Upper lobe of left lung (tissue), 6 donors: ENCODE measurements at regions not wholly inside any gene's neighbourhood (a gene's known extent, or its start where the extent isn't known, plus 50 kb on each side); places are given as distances from the start of the nearest gene placed in this dataset.

ENCODE experiments used
- ATAC-seq, 2 donors: fragments of 200-7000 bp; cut with Tn5 transposase; one replicate each; pipeline ENCODE4 v1.9.1; 2022; ENCODE audit warnings: mild to moderate bottlenecking in 2 of 2, moderate library complexity in 2 of 2; ENCODE audit not compliant: low FRiP score in 2 of 2
- DNase-seq, 2 donors: peaks; one replicate each; pipeline ENCODE4 v3.0.0-alpha.2; 2019 to 2020
- H3K27ac ChIP-seq, 4 donors: fragments of 200-600 bp; sonication (generic); one replicate each; pipeline ENCODE4 v1.5.1; 2016 to 2019
- H3K27me3 ChIP-seq, 4 donors: fragments of 200-600 bp; sonication (generic); one replicate each; pipeline ENCODE4 v1.5.1; 2017 to 2019
- H3K36me3 ChIP-seq, 4 donors: fragments of 200-600 bp; sonication (generic); one replicate each; pipeline ENCODE4 v1.5.1; 2016 to 2019
- H3K4me1 ChIP-seq, 4 donors: fragments of 200-600 bp; sonication (generic); one replicate each; pipeline ENCODE4 v1.5.1; 2018 to 2019
- H3K4me3 ChIP-seq, 4 donors: fragments of 200-600 bp; sonication (generic); one replicate each; pipeline ENCODE4 v1.5.1; 2017 to 2019; ENCODE audit warnings: mild to moderate bottlenecking in 2 of 4, moderate library complexity in 1 of 4
- H3K9me3 ChIP-seq, 4 donors: fragments of 200-600 bp; sonication (generic); one replicate each; pipeline ENCODE4 v1.5.1; 2018 to 2019
- CTCF ChIP-seq, 6 experiments: fragments of 450-650 bp in 4 of 6; fragments of 200-600 bp in 2 of 6; sonication (generic) in 2 of 6; IDR thresholded peaks; one replicate each; pipeline ENCODE4 v1.5.1; 2016 to 2019; ENCODE audit warnings: antibody characterized with exemption in 6 of 6
- EP300 ChIP-seq, 4 donors: sonication (generic); formaldehyde crosslinking; IDR thresholded peaks; one replicate each; pipeline ENCODE4 v1.5.1; 2017; ENCODE audit warnings: antibody characterized with exemption in 4 of 4, control low read depth in 2 of 4
- POLR2A ChIP-seq, 4 donors: fragments of 450-650 bp; IDR thresholded peaks; one replicate each; pipeline ENCODE4 v1.5.1; 2016 to 2017; ENCODE audit warnings: antibody characterized with exemption in 4 of 4, mild to moderate bottlenecking in 2 of 4
- POLR2AphosphoS5 ChIP-seq, 2 donors: sonication (generic); formaldehyde crosslinking; IDR thresholded peaks; one replicate each; pipeline ENCODE4 v1.5.1; 2017; ENCODE audit warnings: antibody characterized with exemption in 2 of 2
- WGBS, 2 donors: methylation state at CpG; one replicate each; pipeline ENCODE4 v1.1.5; 2017 to 2018; 5-methylcytosine and 5-hydroxymethylcytosine counted together
- donor health status: DM: no; HTN: no; CAD: no; lungs with moderate emphysema.
- donor health status: DM: no; HTN: yes; CAD: no; lungs with severe emphysema.

- Histone ChIP-seq H3K4me3 (no peak overlapping the region), H3K9me3 (peaks cover 0 to 4% (median 0%) of the 10 kb centered on the region in 4 donors), H3K36me3 (no peaks in the 10 kb centered on the region), H3K27ac (no peak overlapping the region), H3K4me1 (no peaks in the 10 kb centered on the region), H3K27me3 (no peaks in the 10 kb centered on the region)
- no peak for TF ChIP-seq POLR2AphosphoS5 (IDR thresholded peaks at IDR 0.05)
- no peak for TF ChIP-seq EP300 (IDR thresholded peaks at IDR 0.05)
- TF ChIP-seq CTCF (IDR thresholded peaks at IDR 0.05), result no peak
- TF ChIP-seq POLR2A (IDR thresholded peaks at IDR 0.05), result no peak
- DNase-seq (no peak), ATAC-seq (no peak)
- WGBS, 2 donors, result 79 to 85% methylated on average over 3 of the region's 3 CpGs
Observed at GRCh38 chr13:61833228-61833627, 417.6 kb upstream of the PCDH20 start.

- H3K9me3 ChIP-seq, result peaks cover 0 to 4% (median 0%) of the 10 kb centered on the region in 4 donors
- no peak for ATAC-seq
- H3K27me3 ChIP-seq, result no peaks in the 10 kb centered on the region
- no peak for DNase-seq
- H3K4me1 ChIP-seq, result no peaks in the 10 kb centered on the region
- H3K36me3 ChIP-seq, result no peaks in the 10 kb centered on the region
- H3K27ac ChIP-seq, result no peak overlapping the region
- 59 to 67% methylated on average over 2 of the region's 2 CpGs for WGBS, 2 donors
- no peak overlapping the region for H3K4me3 ChIP-seq
- TF ChIP-seq CTCF (IDR thresholded peaks at IDR 0.05), result no peak
- no peak for TF ChIP-seq POLR2AphosphoS5 (IDR thresholded peaks at IDR 0.05)
- TF ChIP-seq EP300 (IDR thresholded peaks at IDR 0.05), result no peak
Observed at GRCh38 chr13:61831026-61831425, 415.4 kb upstream of the PCDH20 start.

- no peak for DNase-seq
- peaks cover 0 to 4% (median 0%) of the 10 kb centered on the region in 4 donors for H3K9me3 ChIP-seq
- no peak for ATAC-seq
- TF ChIP-seq POLR2AphosphoS5 (IDR thresholded peaks at IDR 0.05) (no peak), POLR2A (IDR thresholded peaks at IDR 0.05) (no peak), EP300 (IDR thresholded peaks at IDR 0.05) (no peak), CTCF (IDR thresholded peaks at IDR 0.05) (no peak)
- WGBS, 2 donors, result 61 to 75% methylated on average over 1 of the region's 1 CpG
- H3K4me1 ChIP-seq, result no peaks in the 10 kb centered on the region
- H3K36me3 ChIP-seq, result no peaks in the 10 kb centered on the region
- no peak overlapping the region for H3K4me3 ChIP-seq
- H3K27me3 ChIP-seq, result no peaks in the 10 kb centered on the region
- no peak overlapping the region for H3K27ac ChIP-seq
Observed at GRCh38 chr13:61830475-61830874, 414.8 kb upstream of the PCDH20 start.

GRCh38 chr13:61824168-61824567 lies 408.5 kb upstream of the PCDH20 start:
- H3K27me3 ChIP-seq, result no peaks in the 10 kb centered on the region
- H3K9me3 ChIP-seq, result no peaks in the 10 kb centered on the region
- TF ChIP-seq CTCF (IDR thresholded peaks at IDR 0.05), result no peak
- no peak for TF ChIP-seq POLR2AphosphoS5 (IDR thresholded peaks at IDR 0.05)
- TF ChIP-seq EP300 (IDR thresholded peaks at IDR 0.05), result no peak
- no peak for TF ChIP-seq POLR2A (IDR thresholded peaks at IDR 0.05)
- no peaks in the 10 kb centered on the region for H3K4me1 ChIP-seq
- no peaks in the 10 kb centered on the region for H3K36me3 ChIP-seq
- DNase-seq, result no peak
- no peak overlapping the region for H3K4me3 ChIP-seq
- no peak for ATAC-seq
- 78 to 88% methylated on average over 1 of the region's 1 CpG for WGBS, 2 donors
- H3K27ac ChIP-seq, result no peak overlapping the region

- Histone ChIP-seq H3K9me3 (no peaks in the 10 kb centered on the region), H3K27ac (no peak overlapping the region), H3K4me1 (no peaks in the 10 kb centered on the region), H3K27me3 (no peaks in the 10 kb centered on the region), H3K4me3 (no peak overlapping the region), H3K36me3 (no peaks in the 10 kb centered on the region)
- ATAC-seq (no peak), DNase-seq (no peak)
- 84 to 86% methylated on average over 3 of the region's 3 CpGs for WGBS, 2 donors
- TF ChIP-seq POLR2A (IDR thresholded peaks at IDR 0.05) (no peak), CTCF (IDR thresholded peaks at IDR 0.05) (no peak), POLR2AphosphoS5 (IDR thresholded peaks at IDR 0.05) (no peak)
Observed at GRCh38 chr13:61812286-61812685, 396.6 kb upstream of the PCDH20 start.
